K562 (cell line): ENCODE measurements at regions not wholly inside any gene's neighbourhood (a gene's known extent, or its start where the extent isn't known, plus 50 kb on each side); places are given as distances from the start of the nearest gene placed in this dataset.

ENCODE experiments used
- ATAC-seq: fragments of 200-7000 bp; cut with Tn5 transposase; 3 replicates; pipeline ENCODE4 v1.9.1; 2020; ENCODE audit warnings: moderate library complexity
- BruUV-seq: library from RNA; stranded (reverse); fragments of 400-500 nt; replicated peaks from 2 replicates; lab custom pipeline; 2021; lab: Mats Ljungman, UMichigan
- CTCF ChIA-PET: fragments of 300-600 bp; formaldehyde crosslinking; extraction: SDS; loops from one replicate; lab custom pipeline; 2021; ENCODE audit warnings: low intra/inter-chr PET ratio; lab: Yijun Ruan, JAX
- POLR2A ChIA-PET: fragments of 300-600, 350-650 bp; sonication (Branson Sonifier 250); formaldehyde crosslinking; extraction: SDS; loops from one replicate; lab custom pipeline; 2021; ENCODE audit warnings: antibody characterized with exemption, inconsistent platforms; lab: Yijun Ruan, JAX
- DNase-seq, 4 experiments: peaks; one replicate each; pipeline versions ENCODE4 v3.0.0 to v3.0.0-alpha.2; 2011 to 2018; ENCODE audit warnings: low spot score in 3 of 4, mixed read lengths in 3 of 4; ENCODE audit errors: extremely low read depth in 1 of 4
- FAIRE-seq: peaks from 2 replicates; lab custom pipeline; 2011; peaks lifted over from hg19 to GRCh38; lab: Jason Lieb, UNC
- H2AFZ ChIP-seq: 2 replicates; pipeline ENCODE4 v1.6.0; 2011; ENCODE audit warnings: low read depth, low read length, control low read depth, inconsistent platforms
- H3K27ac ChIP-seq: fragments of 200-600 bp; 3 replicates; pipeline ENCODE4 v1.8.0; 2011; ENCODE audit warnings: low read depth, mild to moderate bottlenecking, control low read depth, inconsistent platforms, low read length, moderate library complexity, mixed read lengths; ENCODE audit errors: extremely low read depth
- H3K27me3 ChIP-seq, 2 experiments: fragments of 300-600 bp in 1 of 2; 2 replicates in 1 of 2; 3 replicates in 1 of 2; pipeline versions ENCODE4 v1.6.0 to v1.8.0; 2011; ENCODE audit warnings: inconsistent platforms in 2 of 2, low read length in 2 of 2, mild to moderate bottlenecking in 1 of 2, mixed read lengths in 1 of 2, moderate library complexity in 1 of 2; ENCODE audit not compliant: control insufficient read depth in 2 of 2, insufficient read depth in 2 of 2
- H3K36me3 ChIP-seq: fragments of 300-600 bp; 3 replicates; pipeline ENCODE4 v1.8.0; 2011; ENCODE audit warnings: mild to moderate bottlenecking, low read length, inconsistent platforms; ENCODE audit not compliant: control insufficient read depth, insufficient read depth
- H3K4me1 ChIP-seq, 2 experiments: fragments of 200-600 bp in 1 of 2; replicated peaks in 1 of 2; 2 replicates in 1 of 2; 3 replicates in 1 of 2; pipeline versions ENCODE4 v1.5.1 to v1.8.0; 2011; ENCODE audit warnings: inconsistent platforms in 2 of 2, low read length in 2 of 2, mild to moderate bottlenecking in 1 of 2, mixed read lengths in 1 of 2, moderate library complexity in 1 of 2; ENCODE audit not compliant: control insufficient read depth in 2 of 2, insufficient read depth in 2 of 2
- H3K4me2 ChIP-seq: 2 replicates; pipeline ENCODE4 v1.6.1; 2011; ENCODE audit warnings: low read length, control low read depth, inconsistent platforms, mixed read lengths; ENCODE audit not compliant: insufficient read depth
- H3K4me3 ChIP-seq: fragments of 200-600 bp; sonication (generic), shearing (Covaris generic); 2 replicates; pipeline ENCODE4 v1.5.1; 2016; ENCODE audit warnings: control low read depth, inconsistent platforms
- H3K79me2 ChIP-seq: fragments of 200-600 bp; 3 replicates; pipeline ENCODE4 v1.8.0; 2011; ENCODE audit warnings: low read length, inconsistent platforms; ENCODE audit not compliant: control insufficient read depth, insufficient read depth
- H3K9ac ChIP-seq, 2 experiments: 2 replicates each; pipeline versions ENCODE4 v1.6.0 to v1.6.1; 2011; ENCODE audit warnings: low read depth in 2 of 2, low read length in 2 of 2, control low read depth in 1 of 2, inconsistent platforms in 1 of 2, mild to moderate bottlenecking in 1 of 2, mixed read lengths in 1 of 2; ENCODE audit not compliant: insufficient read depth in 1 of 2
- H3K9me1 ChIP-seq: one replicate; pipeline ENCODE4 v1.6.0; 2011; ENCODE audit warnings: inconsistent platforms, mild to moderate bottlenecking, low read length, moderate library complexity; ENCODE audit not compliant: control insufficient read depth, insufficient read depth
- H3K9me3 ChIP-seq: replicated peaks from 2 replicates; pipeline ENCODE4 v1.5.1; 2011; ENCODE audit warnings: low read depth, low read length, inconsistent platforms; ENCODE audit not compliant: control insufficient read depth, insufficient read depth
- H4K20me1 ChIP-seq: replicated peaks from 2 replicates; pipeline ENCODE4 v1.6.1; 2011; ENCODE audit warnings: low read length, inconsistent platforms, mixed read lengths; ENCODE audit not compliant: control insufficient read depth, insufficient read depth
- BACH1 ChIP-seq: fragments of 200-800 bp; sonication (Bioruptor generic); IDR thresholded peaks from 2 replicates; pipeline ENCODE4 v1.6.1; 2016; ENCODE audit warnings: missing genetic modification characterization, missing compliant biosample characterization
- CBFA2T2 ChIP-seq: fragments of 450-650 bp; conservative IDR thresholded peaks from 2 replicates; pipeline ENCODE4 v1.6.1; 2017; ENCODE audit warnings: mild to moderate bottlenecking
- ETV6 ChIP-seq, 3 experiments: fragments of 150-350 bp in 1 of 3; sonication (generic) in 1 of 3; formaldehyde crosslinking in 1 of 3; IDR thresholded peaks; 2 replicates each; pipeline versions ENCODE4 v1.6.1 to v1.8.0; 2014 to 2022; ENCODE audit warnings: borderline replicate concordance in 2 of 3, low read depth in 2 of 3, antibody characterized with exemption in 1 of 3, low read length in 1 of 3, mild to moderate bottlenecking in 1 of 3, missing genetic modification reagents in 1 of 3
- EZH2 ChIP-seq: IDR thresholded peaks from 2 replicates; pipeline ENCODE4 v1.6.1; 2012; ENCODE audit warnings: low read depth, mild to moderate bottlenecking, inconsistent platforms, low read length, borderline replicate concordance
- LCOR ChIP-seq: sonication (generic); formaldehyde crosslinking; IDR thresholded peaks from 2 replicates; pipeline ENCODE4 v1.8.0; 2022; ENCODE audit warnings: mild to moderate bottlenecking, missing genetic modification reagents
- MAFG ChIP-seq: fragments of 450-650 bp; conservative IDR thresholded peaks from 2 replicates; pipeline ENCODE4 v1.6.1; 2016; ENCODE audit warnings: missing genetic modification characterization, missing compliant biosample characterization
- MYBL2 ChIP-seq, 2 experiments: fragments of 450-650 bp in 1 of 2; sonication (generic) in 1 of 2; formaldehyde crosslinking in 1 of 2; IDR thresholded peaks; 2 replicates each; pipeline versions ENCODE4 v1.6.1 to v1.8.1; 2017 to 2022; ENCODE audit warnings: borderline replicate concordance in 1 of 2, inconsistent platforms in 1 of 2, low read depth in 1 of 2, mild to moderate bottlenecking in 1 of 2, missing genetic modification reagents in 1 of 2, moderate library complexity in 1 of 2
- POLR2A ChIP-seq: fragments of 450-650 bp; conservative IDR thresholded peaks from 2 replicates; pipeline ENCODE4 v1.6.1; 2016
- POLR2H ChIP-seq: IDR thresholded peaks from 2 replicates; pipeline ENCODE4 v1.6.1; 2016; ENCODE audit warnings: missing genetic modification characterization, low read depth, mild to moderate bottlenecking, control low read depth, missing compliant biosample characterization, moderate library complexity
- POLR3G ChIP-seq: IDR thresholded peaks from 2 replicates; pipeline ENCODE4 v1.6.1; 2011; ENCODE audit not compliant: insufficient read length, insufficient replicate concordance; ENCODE audit errors: extremely low read depth
- SETDB1 ChIP-seq: IDR thresholded peaks from one replicate; pipeline ENCODE4 v1.6.1; 2012; ENCODE audit warnings: low read length, control low read depth, inconsistent platforms
- SIX5 ChIP-seq, 2 experiments: IDR thresholded peaks; 2 replicates each; pipeline ENCODE4 v1.6.1; 2011; ENCODE audit warnings: low read length in 2 of 2, borderline replicate concordance in 1 of 2, low read depth in 1 of 2, mild to moderate bottlenecking in 1 of 2, moderate library complexity in 1 of 2; ENCODE audit not compliant: insufficient read depth in 1 of 2
- SUPT5H ChIP-seq: fragments of 450-650 bp; IDR thresholded peaks from 2 replicates; pipeline ENCODE4 v1.6.1; 2016
- TAF15 ChIP-seq: fragments of 200-400 bp; formaldehyde crosslinking; IDR thresholded peaks from 2 replicates; pipeline ENCODE4 v1.6.1; 2017; ENCODE audit warnings: mild to moderate bottlenecking, low read depth, low read length, moderate library complexity
- ZNF224 ChIP-seq: sonication (generic); formaldehyde crosslinking; IDR thresholded peaks from 2 replicates; pipeline ENCODE4 v1.8.0; 2022; ENCODE audit warnings: mild to moderate bottlenecking, missing genetic modification reagents
- ZNF24 ChIP-seq: fragments of 450-650 bp; IDR thresholded peaks from 2 replicates; pipeline ENCODE4 v1.6.1; 2016
- ZNF384 ChIP-seq: IDR thresholded peaks from 2 replicates; pipeline ENCODE4 v1.6.1; 2012; ENCODE audit warnings: low read depth, low read length, improper control_type of control experiment
- ZNF449 ChIP-seq: fragments of 250-450 bp; sonication (Bioruptor Pico); IDR thresholded peaks from 2 replicates; pipeline ENCODE4 v1.8.0; 2022; ENCODE audit warnings: moderate library complexity, mild to moderate bottlenecking, inconsistent platforms
- ZNF583 ChIP-seq: fragments of 250-450 bp; sonication (Bioruptor Pico); IDR thresholded peaks from 2 replicates; pipeline ENCODE4 v1.4.0; 2020
- WGBS: fragments of 100-300 bp; shearing (Covaris generic); methylation state at CpG from one replicate; pipeline ENCODE4 v1.1.6; 2016; ENCODE audit warnings: low coverage, mixed read lengths; ENCODE audit not compliant: insufficient coverage; ENCODE audit errors: missing lambda C conversion rate; 5-methylcytosine and 5-hydroxymethylcytosine counted together
- in situ Hi-C: fragments of 300-500 bp; cut with MboI; formaldehyde crosslinking; loops from 4 replicates; pipeline ENCODE4 v1.15.0; 2018; ENCODE audit warnings: inconsistent platforms, mixed read lengths
- intact Hi-C: fragments of 100-400 bp; cut with micrococcal nuclease; formaldehyde crosslinking; loops from 2 replicates; pipeline ENCODE4 v1.14.2; 2022

- Histone ChIP-seq H3K27me3 (no peaks in the 10 kb centered on the region), H3K36me3 (no peaks in the 10 kb centered on the region), H3K9ac (no peak overlapping the region), H3K9me3 (0 out of 2 replicates have a peak, but pooled peaks cover 2% of the 10 kb centered on the region), H3K79me2 (no peaks in the 10 kb centered on the region), H3K4me2 (no peak overlapping the region), H2AFZ (no peak overlapping the region), H3K9me1 (no peaks in the 10 kb centered on the region), H3K27ac (no peak overlapping the region), H4K20me1 (no peaks in the 10 kb centered on the region), H3K4me1 (no peaks in the 10 kb centered on the region), H3K4me3 (no peak overlapping the region)
- CTCF ChIA-PET: no interaction called here
- no peak for ATAC-seq
- intact Hi-C loops (no loop called here), in situ Hi-C loops (no loop called here)
- WGBS: under 1% methylated on average over 7 of the region's 7 CpGs
- DNase-seq: no peak
- POLR2A ChIA-PET: no interaction called here
- no peak for TF ChIP-seq LCOR
- TF ChIP-seq MAFG: no peak
- no peak for TF ChIP-seq ZNF384
- TF ChIP-seq ETV6 (IDR thresholded peaks at IDR 0.05; ENCODE audit: borderline replicate concordance in 1 of 2, low read depth in 2 of 2, low read length in 1 of 2): no peak
- TF ChIP-seq ETV6 (CRISPR knock-in tag; IDR thresholded peaks at IDR 0.05; ENCODE audit: borderline replicate concordance): no peak
- TF ChIP-seq POLR2H (tag): no peak
- TF ChIP-seq POLR2A: no peak
- no peak for TF ChIP-seq EZH2
- no TSS peak for BruUV-seq
- no peak for FAIRE-seq
These were observed 268.0 kb upstream of the KIRREL3 start for GRCh38 chr11:127268521-127268920.

DNA sequence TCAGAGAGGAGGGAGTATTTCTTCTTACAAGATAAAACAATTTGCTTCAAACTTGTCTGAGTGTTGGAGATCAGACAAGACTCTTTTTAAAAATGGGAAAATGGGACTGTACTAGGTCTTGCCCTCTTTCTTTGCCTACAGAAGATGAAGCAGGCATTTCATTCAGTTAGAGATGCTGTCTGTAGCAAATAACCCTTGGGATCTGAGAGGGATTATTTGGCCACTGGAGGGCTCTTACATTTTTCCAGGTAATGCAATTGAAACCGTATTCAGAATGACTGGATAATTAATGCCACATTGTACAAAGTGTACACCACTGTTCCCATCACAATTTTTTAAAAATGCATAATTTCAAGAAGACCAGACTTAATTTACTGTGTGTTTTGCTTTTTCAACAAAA is 258.5 kb upstream of the KIRREL3 start:
- CTCF ChIA-PET: no interaction called here
- no peak for DNase-seq
- H3K27ac ChIP-seq: no peak overlapping the region
- TF ChIP-seq POLR3G (no peak), TAF15 (no peak), ZNF24 (no peak), SIX5 (IDR thresholded peaks at IDR 0.05; ENCODE audit: borderline replicate concordance in 1 of 2, insufficient read depth in 1 of 2, low read depth in 1 of 2, low read length in 2 of 2) (no peak), CBFA2T2 (no peak), MYBL2 (IDR thresholded peaks at IDR 0.05; ENCODE audit: low read depth) (no peak), MYBL2 (CRISPR knock-in tag; IDR thresholded peaks at IDR 0.05; ENCODE audit: borderline replicate concordance) (no peak), SETDB1 (no peak), BACH1 (tag) (no peak), ZNF449 (no peak), ZNF224 (CRISPR knock-in tag) (no peak), ZNF583 (CRISPR knock-in tag) (no peak), SUPT5H (no peak)

More for the DNA sequence above, 258.5 kb upstream of the KIRREL3 start:
- no TSS peak for BruUV-seq
- no peaks in the 10 kb centered on the region for H4K20me1 ChIP-seq
- intact Hi-C loops (no loop called here), in situ Hi-C loops (no loop called here)
- no peaks in the 10 kb centered on the region for H3K79me2 ChIP-seq
- no peaks in the 10 kb centered on the region for H3K9me1 ChIP-seq
- FAIRE-seq: no peak
- no peaks in the 10 kb centered on the region for H3K36me3 ChIP-seq
- H3K9ac ChIP-seq: no peak overlapping the region
- 0% methylated on average over 1 of the region's 1 CpG for WGBS
- H2AFZ ChIP-seq: no peak overlapping the region
- no peaks in the 10 kb centered on the region for H3K4me1 ChIP-seq
- H3K9me3 ChIP-seq: no peaks in the 10 kb centered on the region
- H3K4me3 ChIP-seq: no peak overlapping the region
- H3K4me2 ChIP-seq: no peak overlapping the region
- H3K27me3 ChIP-seq: no peaks in the 10 kb centered on the region
- POLR2A ChIA-PET: no interaction called here
- no peak for ATAC-seq
